ENCODE measurements at regions not wholly inside any gene's neighbourhood (a gene's known extent, or its start where the extent isn't known, plus 50 kb on each side); places are given as distances from the start of the nearest gene placed in this dataset.

DNA sequence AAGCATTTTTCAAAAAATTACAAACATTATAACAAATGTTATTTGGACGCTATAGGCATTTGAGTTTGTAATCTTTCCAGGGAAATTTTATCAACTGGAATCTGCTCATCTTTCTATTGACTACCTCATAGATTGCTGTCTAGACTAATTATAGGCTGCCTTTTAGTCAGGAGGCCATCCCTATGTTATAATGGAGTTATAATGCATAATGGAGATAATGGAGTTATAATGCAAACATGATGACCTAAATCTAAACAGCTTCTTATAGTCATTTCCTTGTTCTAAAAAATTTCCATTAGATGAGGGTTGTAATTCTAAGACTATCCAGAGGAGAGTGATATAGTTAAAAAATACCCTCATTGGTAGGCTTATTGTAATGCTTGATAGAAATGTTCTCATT is 226.4 kb downstream of the SI start:
- Histone ChIP-seq H3K36me3 (ENCODE audit: control insufficient read depth, insufficient read depth, low read length) (no peaks in the 10 kb centered on the region), H3K27me3 (ENCODE audit: control insufficient read depth, insufficient read depth, low read length) (no peaks in the 10 kb centered on the region), H3K4me3 (ENCODE audit: low read depth, low read length) (no peak overlapping the region)
- TF ChIP-seq, protein P1, sequence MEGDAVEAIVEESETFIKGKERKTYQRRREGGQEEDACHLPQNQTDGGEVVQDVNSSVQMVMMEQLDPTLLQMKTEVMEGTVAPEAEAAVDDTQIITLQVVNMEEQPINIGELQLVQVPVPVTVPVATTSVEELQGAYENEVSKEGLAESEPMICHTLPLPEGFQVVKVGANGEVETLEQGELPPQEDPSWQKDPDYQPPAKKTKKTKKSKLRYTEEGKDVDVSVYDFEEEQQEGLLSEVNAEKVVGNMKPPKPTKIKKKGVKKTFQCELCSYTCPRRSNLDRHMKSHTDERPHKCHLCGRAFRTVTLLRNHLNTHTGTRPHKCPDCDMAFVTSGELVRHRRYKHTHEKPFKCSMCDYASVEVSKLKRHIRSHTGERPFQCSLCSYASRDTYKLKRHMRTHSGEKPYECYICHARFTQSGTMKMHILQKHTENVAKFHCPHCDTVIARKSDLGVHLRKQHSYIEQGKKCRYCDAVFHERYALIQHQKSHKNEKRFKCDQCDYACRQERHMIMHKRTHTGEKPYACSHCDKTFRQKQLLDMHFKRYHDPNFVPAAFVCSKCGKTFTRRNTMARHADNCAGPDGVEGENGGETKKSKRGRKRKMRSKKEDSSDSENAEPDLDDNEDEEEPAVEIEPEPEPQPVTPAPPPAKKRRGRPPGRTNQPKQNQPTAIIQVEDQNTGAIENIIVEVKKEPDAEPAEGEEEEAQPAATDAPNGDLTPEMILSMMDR (IDR thresholded peaks at IDR 0.05; ENCODE audit: insufficient read depth, low read depth, low read length) = no peak
- POLR2A ChIA-PET = no interaction called here
- CTCF ChIA-PET = no interaction called here
- no peak for DNase-seq (ENCODE audit: low read depth)

DNA sequence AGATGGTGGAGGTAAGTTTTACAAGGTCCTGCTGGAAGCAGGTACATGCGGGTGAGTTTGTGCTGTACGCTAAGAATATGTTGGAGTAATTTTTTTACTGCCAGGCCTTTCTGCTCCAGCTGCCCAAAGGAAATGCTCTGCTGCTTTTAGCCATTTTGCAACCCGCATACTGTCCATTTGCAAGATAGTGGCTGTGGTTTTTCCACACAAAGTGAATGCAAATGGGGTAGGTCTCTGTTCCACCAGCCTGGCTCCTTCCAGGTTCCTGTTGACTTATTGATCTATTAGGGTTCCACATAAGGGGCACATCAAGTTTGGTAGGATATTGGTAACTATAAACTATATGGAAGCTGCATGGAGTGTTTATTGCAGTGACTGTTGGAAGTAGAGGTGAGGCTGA is 227.1 kb downstream of the SI start:
- ChIA-PET CTCF (no interaction called here), POLR2A (no interaction called here)
- no peak overlapping the region for H3K4me3 ChIP-seq (ENCODE audit: low read depth, low read length)
- no peaks in the 10 kb centered on the region for H3K36me3 ChIP-seq (ENCODE audit: control insufficient read depth, insufficient read depth, low read length)
- no peak for DNase-seq (ENCODE audit: low read depth)
- H3K27me3 ChIP-seq (ENCODE audit: control insufficient read depth, insufficient read depth, low read length) = no peaks in the 10 kb centered on the region
- TF ChIP-seq, protein P1 (IDR thresholded peaks at IDR 0.05; ENCODE audit: insufficient read depth, low read depth, low read length) = no peak

DNA sequence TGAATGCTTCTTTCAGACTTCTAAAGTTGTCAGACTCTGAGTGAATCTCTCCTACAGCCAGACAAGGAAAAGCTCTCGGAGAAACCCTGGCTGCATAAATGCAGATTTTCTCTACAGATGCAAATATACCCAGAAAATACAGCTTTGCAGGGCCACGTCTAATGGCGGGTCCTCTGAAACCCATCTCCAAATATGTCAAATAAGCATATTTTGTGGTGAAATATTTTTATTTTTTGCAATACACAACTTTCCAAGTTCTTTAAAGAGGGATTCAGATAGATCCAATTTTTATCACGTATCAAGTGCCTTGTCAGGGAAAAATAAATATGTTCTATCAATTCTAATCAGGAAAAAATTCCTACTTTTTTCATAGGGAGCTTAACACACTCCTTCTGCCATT is 229.4 kb downstream of the SI start:
- Histone ChIP-seq H3K27me3 (ENCODE audit: control insufficient read depth, insufficient read depth, low read length) (no peaks in the 10 kb centered on the region), H3K4me3 (ENCODE audit: low read depth, low read length) (no peak overlapping the region), H3K36me3 (ENCODE audit: control insufficient read depth, insufficient read depth, low read length) (no peaks in the 10 kb centered on the region)
- ChIA-PET POLR2A (no interaction called here), CTCF (no interaction called here)
- no peak for DNase-seq (ENCODE audit: low read depth)
- TF ChIP-seq, protein P1 (IDR thresholded peaks at IDR 0.05; ENCODE audit: insufficient read depth, low read depth, low read length) = no peak

DNA sequence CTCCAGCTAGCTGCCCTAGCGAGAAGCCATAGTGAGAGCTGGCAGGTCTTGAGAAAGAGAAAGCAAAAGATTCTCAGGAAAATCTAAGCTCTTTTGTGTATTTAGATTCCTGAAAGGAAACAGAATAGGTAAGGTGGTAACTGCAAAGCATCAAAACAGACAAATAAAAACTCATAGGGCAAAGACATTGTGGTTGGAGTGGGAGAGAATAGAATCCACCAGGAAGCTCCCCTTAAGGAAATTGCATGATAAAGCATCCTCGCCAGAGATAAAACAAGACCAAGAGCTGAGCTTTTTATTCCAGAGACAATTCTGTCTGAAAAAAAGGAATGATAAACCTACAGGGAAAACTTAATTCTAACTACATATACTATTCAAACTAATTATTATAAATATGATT is 232.6 kb downstream of the SI start:
- no peaks in the 10 kb centered on the region for H3K36me3 ChIP-seq (ENCODE audit: control insufficient read depth, insufficient read depth, low read length)
- no peak for DNase-seq (ENCODE audit: low read depth)
- CTCF ChIA-PET = no interaction called here
- no peaks in the 10 kb centered on the region for H3K27me3 ChIP-seq (ENCODE audit: control insufficient read depth, insufficient read depth, low read length)
- TF ChIP-seq, protein P1 (IDR thresholded peaks at IDR 0.05; ENCODE audit: insufficient read depth, low read depth, low read length) = no peak
- no peak overlapping the region for H3K4me3 ChIP-seq (ENCODE audit: low read depth, low read length)
- POLR2A ChIA-PET = no interaction called here

DNA sequence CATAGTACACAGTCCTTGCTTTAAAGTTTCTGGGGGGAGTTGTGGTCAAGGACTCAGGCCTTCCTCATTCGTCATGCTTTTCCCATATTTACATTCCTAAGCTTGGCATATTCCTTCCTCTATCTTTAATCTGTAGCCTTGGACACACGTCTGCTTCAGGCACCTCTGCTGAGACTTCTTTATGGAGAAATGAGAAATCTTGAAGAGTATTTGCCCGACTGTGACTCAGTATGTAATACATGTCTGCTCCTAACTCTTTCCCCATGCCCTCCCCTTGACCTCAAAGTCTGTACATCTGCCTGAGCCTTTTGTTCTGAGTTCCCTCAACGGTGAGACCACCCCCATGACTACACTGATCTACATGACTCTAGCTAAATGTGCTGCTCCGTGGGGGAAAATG is 246.1 kb downstream of the SI start:
- DNase-seq (ENCODE audit: low read depth) = no peak
- TF ChIP-seq, protein P1 (IDR thresholded peaks at IDR 0.05; ENCODE audit: insufficient read depth, low read depth, low read length) = no peak
- CTCF ChIA-PET = no interaction called here
- POLR2A ChIA-PET = no interaction called here
- H3K4me3 ChIP-seq (ENCODE audit: low read depth, low read length) = no peak overlapping the region
- H3K27me3 ChIP-seq (ENCODE audit: control insufficient read depth, insufficient read depth, low read length) = no peaks in the 10 kb centered on the region
- no peaks in the 10 kb centered on the region for H3K36me3 ChIP-seq (ENCODE audit: control insufficient read depth, insufficient read depth, low read length)
